Endothelial cell of umbilical vein (primary cell): ENCODE measurements at regions not wholly inside any gene's neighbourhood (a gene's known extent, or its start where the extent isn't known, plus 50 kb on each side); places are given as distances from the start of the nearest gene placed in this dataset.

Experiments used
- BruUV-seq: library from RNA; stranded (reverse); fragments of 400-500 nt; replicated peaks from 2 replicates; lab custom pipeline; 2021; lab: Mats Ljungman, UMichigan
- CTCF ChIA-PET: fragments of 300-600, 350-600 bp; sonication (Branson Sonifier 250); formaldehyde crosslinking; loops from one replicate; lab custom pipeline; 2021; ENCODE audit warnings: antibody characterized with exemption, inconsistent platforms; lab: Charles Lee
- POLR2A ChIA-PET: fragments of 300-600, 350-600 bp; sonication (Branson Sonifier 250); formaldehyde crosslinking; loops from one replicate; lab custom pipeline; 2021; ENCODE audit warnings: antibody characterized with exemption, inconsistent platforms; lab: Charles Lee
- DNase-seq: peaks from one replicate; pipeline ENCODE4 v3.0.0-alpha.2; 2011; ENCODE audit warnings: low read depth, low spot score
- FAIRE-seq: peaks from 2 replicates; lab custom pipeline; 2011; peaks lifted over from hg19 to GRCh38; lab: Jason Lieb, UNC
- H2AFZ ChIP-seq: 2 replicates; pipeline ENCODE4 v1.6.0; 2012; ENCODE audit warnings: low read depth, low read length, control low read depth, inconsistent platforms
- H3K27ac ChIP-seq: 2 replicates; pipeline ENCODE4 v1.5.1; 2011; ENCODE audit warnings: low read depth, mild to moderate bottlenecking, control low read depth, low read length, moderate library complexity; ENCODE audit not compliant: insufficient read depth
- H3K27me3 ChIP-seq, 2 experiments: 2 replicates each; pipeline versions ENCODE4 v1.6.0 to v1.6.1; 2011; ENCODE audit warnings: low read length in 2 of 2, mixed read lengths in 1 of 2; ENCODE audit not compliant: control insufficient read depth in 2 of 2, insufficient read depth in 2 of 2
- H3K36me3 ChIP-seq, 2 experiments: 2 replicates in 1 of 2; 3 replicates in 1 of 2; pipeline ENCODE4 v1.5.1; 2011; ENCODE audit warnings: low read length in 2 of 2, mild to moderate bottlenecking in 1 of 2, moderate library complexity in 1 of 2; ENCODE audit not compliant: control insufficient read depth in 2 of 2, insufficient read depth in 2 of 2; ENCODE audit errors: extremely low read depth in 1 of 2
- H3K4me1 ChIP-seq: 3 replicates; pipeline ENCODE4 v1.5.1; 2011; ENCODE audit warnings: mild to moderate bottlenecking, low read length; ENCODE audit not compliant: control insufficient read depth, insufficient read depth; ENCODE audit errors: extremely low read depth
- H3K4me2 ChIP-seq: 2 replicates; pipeline ENCODE4 v1.6.1; 2011; ENCODE audit warnings: low read length, control low read depth, mixed read lengths; ENCODE audit not compliant: insufficient read depth
- H3K4me3 ChIP-seq, 3 experiments: fragments of 200-600 bp in 1 of 3; sonication (generic), shearing (Covaris generic) in 1 of 3; replicated peaks in 1 of 3; 2 replicates each; pipeline ENCODE4 v1.5.1; 2011 to 2016; ENCODE audit warnings: control low read depth in 3 of 3, low read length in 3 of 3, mild to moderate bottlenecking in 2 of 3, inconsistent platforms in 1 of 3, low read depth in 1 of 3, moderate library complexity in 1 of 3; ENCODE audit not compliant: insufficient read depth in 1 of 3
- H3K79me2 ChIP-seq: 2 replicates; pipeline ENCODE4 v1.6.0; 2012; ENCODE audit warnings: low read length, inconsistent platforms; ENCODE audit not compliant: control insufficient read depth, insufficient read depth
- H3K9ac ChIP-seq: replicated peaks from 2 replicates; pipeline ENCODE3; 2011; ENCODE audit warnings: low read length, control low read depth; ENCODE audit not compliant: insufficient read depth; ENCODE audit errors: extremely low read depth
- H3K9me1 ChIP-seq: replicated peaks from 3 replicates; pipeline ENCODE4 v1.6.0; 2011; ENCODE audit warnings: mild to moderate bottlenecking, low read length; ENCODE audit not compliant: control insufficient read depth, insufficient read depth; ENCODE audit errors: extremely low read depth
- H3K9me3 ChIP-seq: replicated peaks from 2 replicates; pipeline ENCODE4 v1.5.1; 2012; ENCODE audit warnings: low read length, inconsistent platforms; ENCODE audit not compliant: control insufficient read depth, insufficient read depth
- H4K20me1 ChIP-seq: replicated peaks from 2 replicates; pipeline ENCODE3; 2011; ENCODE audit warnings: mild to moderate bottlenecking, low read length; ENCODE audit not compliant: control insufficient read depth, insufficient read depth; ENCODE audit errors: extremely low read depth
- EZH2 ChIP-seq: IDR thresholded peaks from 2 replicates; pipeline ENCODE4 v1.6.1; 2012; ENCODE audit warnings: borderline replicate concordance, low read depth, mild to moderate bottlenecking, moderate library complexity, low read length, inconsistent platforms; ENCODE audit not compliant: severe bottlenecking
- FOS ChIP-seq: IDR thresholded peaks from 2 replicates; pipeline ENCODE4 v1.6.1; 2011; ENCODE audit warnings: mild to moderate bottlenecking, low read length, moderate library complexity, borderline replicate concordance; ENCODE audit not compliant: insufficient read depth
- GATA2 ChIP-seq: IDR thresholded peaks from 2 replicates; pipeline ENCODE4 v1.7.0; 2011; ENCODE audit warnings: low read depth, mild to moderate bottlenecking, moderate library complexity, mixed read lengths, low read length; ENCODE audit not compliant: insufficient read length, insufficient read depth
- JUN ChIP-seq: IDR thresholded peaks from 2 replicates; pipeline ENCODE4 v1.6.1; 2011; ENCODE audit warnings: borderline replicate concordance, low read depth; ENCODE audit not compliant: insufficient read length, insufficient read depth
- MAX ChIP-seq: IDR thresholded peaks from 2 replicates; pipeline ENCODE4 v1.6.1; 2011; ENCODE audit not compliant: insufficient read depth, insufficient read length
- MYC ChIP-seq: IDR thresholded peaks from one replicate; pipeline ENCODE4 v1.6.1; 2011; ENCODE audit warnings: mild to moderate bottlenecking, low read depth, low read length
- POLR2A ChIP-seq: IDR thresholded peaks from 2 replicates; pipeline ENCODE4 v1.6.1; 2012; ENCODE audit warnings: low read depth, mild to moderate bottlenecking, control low read depth, low read length
- POLR2AphosphoS5 ChIP-seq: IDR thresholded peaks from 2 replicates; pipeline ENCODE4 v1.6.1; 2012; ENCODE audit warnings: low read depth, mild to moderate bottlenecking, control low read depth, low read length, moderate library complexity; ENCODE audit not compliant: insufficient read depth
- dilution Hi-C: fragments of 300-500 bp; cut with MboI; formaldehyde crosslinking; loops from one replicate; pipeline ENCODE4 v1.15.0; 2019; ENCODE audit warnings: low sequenced_read_pairs; ENCODE audit not compliant: extremely low pct_ligation_motif_present
- intact Hi-C: fragments of 100-400 bp; cut with micrococcal nuclease; formaldehyde crosslinking; loops from one replicate; pipeline ENCODE4 v1.10.0; 2022
- TF ChIP-seq, protein P1 (sequence below), 2 donors: IDR thresholded peaks; 1 replicate in 1 of 2; 2 replicates in 1 of 2; pipeline ENCODE4 v1.5.1; 2011; ENCODE audit warnings: low read length in 2 of 2, mild to moderate bottlenecking in 2 of 2, moderate library complexity in 2 of 2, control low read depth in 1 of 2, inconsistent platforms in 1 of 2, low read depth in 1 of 2; ENCODE audit not compliant: insufficient read depth in 1 of 2; ENCODE audit errors: extremely low read depth in 1 of 2

DNA sequence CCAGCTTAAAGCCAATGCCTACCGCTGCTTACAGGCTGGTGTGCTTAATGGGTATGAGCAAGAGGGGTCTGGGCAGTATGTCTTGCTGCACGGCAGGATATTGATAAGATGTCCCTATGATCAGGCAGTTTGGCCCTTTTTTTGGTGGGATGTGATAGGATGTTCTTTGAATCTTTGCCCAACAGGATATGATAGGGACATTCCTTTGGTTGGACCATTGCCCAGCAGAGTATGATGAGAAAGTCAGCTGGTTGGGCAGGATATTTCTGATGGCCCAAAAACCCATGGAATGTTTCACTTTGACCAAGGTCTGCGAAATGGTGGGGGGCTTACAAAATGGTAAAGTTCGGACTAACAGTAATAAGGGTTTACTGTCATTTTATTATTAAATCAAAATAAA is 1060.6 kb downstream of the STIM2 start:
- no peak overlapping the region for H3K4me2 ChIP-seq
- H3K27me3 ChIP-seq = no peaks in the 10 kb centered on the region
- no peaks in the 10 kb centered on the region for H3K4me1 ChIP-seq

DNA sequence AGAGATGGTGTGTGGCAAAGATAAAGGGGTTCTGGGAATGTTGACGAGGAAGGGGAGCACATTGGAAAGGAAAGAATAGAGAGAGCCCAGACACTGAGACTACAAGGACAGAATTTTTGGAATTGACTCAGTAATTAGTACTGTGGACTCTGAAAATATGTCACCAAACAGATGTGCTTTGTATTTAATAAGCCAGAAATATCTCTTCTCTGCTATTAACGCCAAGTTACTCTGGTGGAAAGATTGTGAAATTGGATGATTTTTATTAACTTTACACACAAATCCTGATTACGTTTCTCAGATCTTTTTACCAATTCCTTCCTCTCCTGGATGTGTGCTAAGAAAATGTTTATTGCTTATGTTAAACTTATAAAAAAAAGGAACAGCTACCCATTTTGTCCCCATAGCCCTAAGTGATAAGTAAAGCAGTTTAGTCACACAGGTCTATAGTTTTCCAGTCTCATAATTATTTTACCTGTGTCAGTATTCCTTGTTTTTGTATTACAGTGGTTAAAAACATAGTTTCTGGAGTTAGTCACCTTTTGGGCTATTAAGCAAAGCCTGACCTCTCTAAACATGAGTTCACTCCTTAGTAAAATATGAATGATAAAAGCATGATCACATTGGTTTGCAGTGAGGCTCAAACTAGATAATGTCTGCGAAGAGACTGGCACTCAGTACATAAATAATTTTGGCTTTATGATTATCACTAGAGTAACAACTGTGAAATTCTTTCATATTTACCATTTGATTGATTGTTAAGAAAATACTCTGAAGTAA is 1068.3 kb downstream of the STIM2 start:
- CTCF ChIA-PET = no interaction called here
- Histone ChIP-seq H3K9me1 (no peaks in the 10 kb centered on the region), H3K4me3 (no peak overlapping the region), H3K4me1 (no peaks in the 10 kb centered on the region), H3K36me3 (no peaks in the 10 kb centered on the region), H2AFZ (no peak overlapping the region), H3K27me3 (no peaks in the 10 kb centered on the region), H4K20me1 (no peaks in the 10 kb centered on the region), H3K9ac (no peak overlapping the region), H3K27ac (no peak overlapping the region), H3K79me2 (no peaks in the 10 kb centered on the region), H3K9me3 (no peaks in the 10 kb centered on the region), H3K4me2 (no peak overlapping the region)
- FAIRE-seq (no peak), DNase-seq (no peak)
- dilution Hi-C loops (no loop called here), intact Hi-C loops (no loop called here)
- BruUV-seq = no TSS peak
- POLR2A ChIA-PET = no interaction called here
- TF ChIP-seq MYC = no peak
- TF ChIP-seq, protein P1, sequence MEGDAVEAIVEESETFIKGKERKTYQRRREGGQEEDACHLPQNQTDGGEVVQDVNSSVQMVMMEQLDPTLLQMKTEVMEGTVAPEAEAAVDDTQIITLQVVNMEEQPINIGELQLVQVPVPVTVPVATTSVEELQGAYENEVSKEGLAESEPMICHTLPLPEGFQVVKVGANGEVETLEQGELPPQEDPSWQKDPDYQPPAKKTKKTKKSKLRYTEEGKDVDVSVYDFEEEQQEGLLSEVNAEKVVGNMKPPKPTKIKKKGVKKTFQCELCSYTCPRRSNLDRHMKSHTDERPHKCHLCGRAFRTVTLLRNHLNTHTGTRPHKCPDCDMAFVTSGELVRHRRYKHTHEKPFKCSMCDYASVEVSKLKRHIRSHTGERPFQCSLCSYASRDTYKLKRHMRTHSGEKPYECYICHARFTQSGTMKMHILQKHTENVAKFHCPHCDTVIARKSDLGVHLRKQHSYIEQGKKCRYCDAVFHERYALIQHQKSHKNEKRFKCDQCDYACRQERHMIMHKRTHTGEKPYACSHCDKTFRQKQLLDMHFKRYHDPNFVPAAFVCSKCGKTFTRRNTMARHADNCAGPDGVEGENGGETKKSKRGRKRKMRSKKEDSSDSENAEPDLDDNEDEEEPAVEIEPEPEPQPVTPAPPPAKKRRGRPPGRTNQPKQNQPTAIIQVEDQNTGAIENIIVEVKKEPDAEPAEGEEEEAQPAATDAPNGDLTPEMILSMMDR (IDR thresholded peaks at IDR 0.05; ENCODE audit: extremely low read depth in 1 of 2, insufficient read depth in 1 of 2, low read depth in 1 of 2, low read length in 2 of 2) = no peak
- no peak for TF ChIP-seq FOS
- no peak for TF ChIP-seq EZH2
- TF ChIP-seq POLR2AphosphoS5 = no peak
- no peak for TF ChIP-seq JUN
- no peak for TF ChIP-seq MAX
- TF ChIP-seq GATA2 = no peak
- TF ChIP-seq POLR2A = no peak

More for the DNA sequence above, 1060.6 kb downstream of the STIM2 start:
- ChIA-PET CTCF (no interaction called here), POLR2A (no interaction called here)
- H3K4me3 ChIP-seq = no peak overlapping the region
- H4K20me1 ChIP-seq = no peaks in the 10 kb centered on the region
- TF ChIP-seq GATA2 = no peak
- TF ChIP-seq MYC = no peak
- TF ChIP-seq, protein P1 (IDR thresholded peaks at IDR 0.05; ENCODE audit: extremely low read depth in 1 of 2, insufficient read depth in 1 of 2, low read depth in 1 of 2, low read length in 2 of 2) = no peak
- no peak overlapping the region for H3K9ac ChIP-seq
- intact Hi-C loops (no loop called here), dilution Hi-C loops (no loop called here)
- H2AFZ ChIP-seq = no peak overlapping the region
- H3K9me1 ChIP-seq = no peaks in the 10 kb centered on the region
- DNase-seq (no peak), FAIRE-seq (no peak)
- H3K27ac ChIP-seq = no peak overlapping the region
- H3K79me2 ChIP-seq = no peaks in the 10 kb centered on the region
- BruUV-seq = no TSS peak
- no peaks in the 10 kb centered on the region for H3K9me3 ChIP-seq
- H3K36me3 ChIP-seq = no peaks in the 10 kb centered on the region
